ENCODE measurements at regions not wholly inside any gene's neighbourhood (a gene's known extent, or its start where the extent isn't known, plus 50 kb on each side); places are given as distances from the start of the nearest gene placed in this dataset.
A peak's percentile ranks its signal among the peaks of the same experiment; 100 is the strongest.

GRCh38 chr11:106395716-106396349 lies 318.4 kb downstream of the AASDHPPT start:
- Histone ChIP-seq H3K27ac (no peak overlapping the region), H3K4me3 (no peak overlapping the region)

- H3K27ac ChIP-seq, result peak overlapping the region in 10 of 21 experiments; percentile 3 to 72 (median 34)
- no peak overlapping the region for H3K4me3 ChIP-seq
These were observed 320.5 kb downstream of the AASDHPPT start for GRCh38 chr11:106397787-106398501.

GRCh38 chr11:106398502-106399075 lies 321.1 kb downstream of the AASDHPPT start:
- Histone ChIP-seq H3K4me3 (no peak overlapping the region), H3K27ac (peak overlapping the region in 10 of 21 experiments; percentile 3 to 72 (median 34))

GRCh38 chr11:106399076-106399511 lies 321.6 kb downstream of the AASDHPPT start:
- Histone ChIP-seq H3K4me3 (no peak overlapping the region), H3K27ac (peak overlapping the region in 7 of 21 experiments; percentile 1 to 72 (median 47))

GRCh38 chr11:106399624-106400023 lies 322.2 kb downstream of the AASDHPPT start:
- peak overlapping the region in 6 of 21 experiments; percentile 1 to 72 (median 36) for H3K27ac ChIP-seq

GRCh38 chr11:106400949-106401570 lies 323.6 kb downstream of the AASDHPPT start:
- no peak overlapping the region for H3K27ac ChIP-seq

More at GRCh38 chr11:106399624-106400023, 322.2 kb downstream of the AASDHPPT start:
- no peak overlapping the region for H3K4me3 ChIP-seq

GRCh38 chr11:106403751-106404150 lies 326.3 kb downstream of the AASDHPPT start:
- no peak overlapping the region for H3K27ac ChIP-seq
- no peak overlapping the region for H3K4me3 ChIP-seq

More at GRCh38 chr11:106400949-106401570, 323.6 kb downstream of the AASDHPPT start:
- H3K4me3 ChIP-seq, result no peak overlapping the region

GRCh38 chr11:106409222-106409621 lies 331.8 kb downstream of the AASDHPPT start:
- Histone ChIP-seq H3K27ac (no peak overlapping the region), H3K4me3 (no peak overlapping the region)

- no peak overlapping the region for H3K4me3 ChIP-seq
These were observed 332.2 kb downstream of the AASDHPPT start for GRCh38 chr11:106409671-106410070.

GRCh38 chr11:106410902-106411301 lies 333.4 kb downstream of the AASDHPPT start:
- Histone ChIP-seq H3K4me3 (no peak overlapping the region), H3K27ac (no peak overlapping the region)

More at GRCh38 chr11:106409671-106410070, 332.2 kb downstream of the AASDHPPT start:
- no peak overlapping the region for H3K27ac ChIP-seq

- no peak overlapping the region for H3K4me3 ChIP-seq
- H3K27ac ChIP-seq, result no peak overlapping the region
These were observed 335.8 kb downstream of the AASDHPPT start for GRCh38 chr11:106413222-106413621.

- H3K4me3 ChIP-seq, result no peak overlapping the region
- no peak overlapping the region for H3K27ac ChIP-seq
These were observed 338.0 kb downstream of the AASDHPPT start for GRCh38 chr11:106415510-106415909.

GRCh38 chr11:106418791-106419190 lies 341.3 kb downstream of the AASDHPPT start:
- Histone ChIP-seq H3K27ac (no peak overlapping the region), H3K4me3 (no peak overlapping the region)

GRCh38 chr11:106420048-106420665 lies 342.7 kb downstream of the AASDHPPT start:
- H3K4me3 ChIP-seq, result no peak overlapping the region

GRCh38 chr11:106420686-106421085 lies 343.2 kb downstream of the AASDHPPT start:
- Histone ChIP-seq H3K27ac (no peak overlapping the region), H3K4me3 (no peak overlapping the region)

More at GRCh38 chr11:106420048-106420665, 342.7 kb downstream of the AASDHPPT start:
- no peak overlapping the region for H3K27ac ChIP-seq

- Histone ChIP-seq H3K4me3 (no peak overlapping the region), H3K27ac (no peak overlapping the region)
These were observed 344.3 kb downstream of the AASDHPPT start for GRCh38 chr11:106421676-106422292.

- Histone ChIP-seq H3K27ac (no peak overlapping the region), H3K4me3 (no peak overlapping the region)
These were observed 345.1 kb downstream of the AASDHPPT start for GRCh38 chr11:106422583-106422982.

GRCh38 chr11:106424111-106424510 lies 346.6 kb downstream of the AASDHPPT start:
- Histone ChIP-seq H3K4me3 (no peak overlapping the region), H3K27ac (no peak overlapping the region)

GRCh38 chr11:106425819-106426218 lies 348.4 kb downstream of the AASDHPPT start:
- H3K4me3 ChIP-seq, result no peak overlapping the region
- H3K27ac ChIP-seq, result no peak overlapping the region

Data from skin epidermis (tissue), 12 donors.